ENCODE measurements at regions not wholly inside any gene's neighbourhood (a gene's known extent, or its start where the extent isn't known, plus 50 kb on each side); places are given as distances from the start of the nearest gene placed in this dataset.

DNA sequence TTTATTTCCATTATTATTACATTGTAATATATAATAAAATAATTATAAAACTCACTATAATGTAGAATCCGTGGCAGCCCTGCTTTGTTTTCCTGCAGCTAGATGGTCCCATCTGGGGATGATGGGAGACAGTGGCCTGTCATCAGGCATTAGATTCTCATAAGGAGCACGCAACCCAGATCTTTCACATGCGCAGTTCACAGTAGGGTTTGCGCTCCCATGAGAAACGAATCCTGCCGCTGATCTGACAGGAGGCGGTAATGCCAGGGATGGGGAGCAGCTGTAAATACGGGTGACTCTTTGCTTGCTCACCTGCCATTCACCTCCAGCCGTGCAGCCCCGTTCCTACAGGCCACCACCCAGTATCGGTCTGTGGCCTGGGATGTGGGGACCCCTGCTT lies 1879.3 kb upstream of the WWC1 start:
- H3K4me3 Mint-ChIP-seq = no peak overlapping the region
- DNase-seq (no peak), ATAC-seq (no peak)
- H3K36me3 Mint-ChIP-seq (ENCODE audit: low read depth) = no peaks in the 10 kb centered on the region
- no peak overlapping the region for H3K27ac Mint-ChIP-seq
- POLR2A ChIA-PET = no interaction called here
- no peaks in the 10 kb centered on the region for H3K27me3 Mint-ChIP-seq
- intact Hi-C loops (cut with micrococcal nuclease) = no loop called here
- CTCF ChIA-PET = no interaction called here
- H3K9me3 Mint-ChIP-seq = peaks cover 14% of the 10 kb centered on the region
- no peaks in the 10 kb centered on the region for H3K4me1 Mint-ChIP-seq (ENCODE audit: low read depth)
- no peak for TF ChIP-seq CTCF (IDR thresholded peaks at IDR 0.05)

- ChIA-PET CTCF (no interaction called here), POLR2A (no interaction called here)
- Mint-ChIP-seq H3K4me1 (ENCODE audit: low read depth) (no peaks in the 10 kb centered on the region), H3K27me3 (no peaks in the 10 kb centered on the region), H3K27ac (no peak overlapping the region), H3K4me3 (no peak overlapping the region), H3K9me3 (peaks cover 16% of the 10 kb centered on the region), H3K36me3 (ENCODE audit: low read depth) (no peaks in the 10 kb centered on the region)
- intact Hi-C loops (cut with micrococcal nuclease) = no loop called here
- DNase-seq (no peak), ATAC-seq (no peak)
- TF ChIP-seq CTCF (IDR thresholded peaks at IDR 0.05) = no peak
Measured at GRCh38 chr5:166427211-166427610, 1864.2 kb upstream of the WWC1 start.

DNA sequence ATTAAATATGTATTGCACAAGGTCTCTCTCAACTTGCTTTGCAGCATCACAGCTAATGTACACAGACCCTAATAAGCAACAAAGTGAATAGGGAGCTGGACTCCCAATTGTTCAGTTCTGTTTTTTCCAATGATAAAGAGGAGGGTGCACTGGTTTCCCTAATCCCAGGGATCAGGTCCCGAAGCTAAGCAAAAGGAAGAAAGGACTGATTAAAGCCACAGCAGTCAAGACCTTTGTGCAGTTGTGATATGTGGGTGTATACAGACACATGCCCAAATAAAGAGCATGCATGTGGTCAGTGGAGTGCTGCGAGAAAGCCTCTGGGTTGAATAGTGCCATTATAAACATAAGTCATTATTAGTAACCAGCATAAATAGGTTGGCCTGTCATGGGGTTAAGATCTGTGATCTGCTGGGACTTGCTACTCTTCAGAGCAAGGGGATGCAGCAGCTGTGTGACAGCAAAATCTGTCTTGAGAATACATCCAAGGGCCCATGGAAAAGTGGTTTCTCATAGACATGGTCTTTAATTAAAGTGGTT lies 1863.1 kb upstream of the WWC1 start:
- H3K4me3 Mint-ChIP-seq = no peak overlapping the region
- no peak for DNase-seq
- intact Hi-C loops (cut with micrococcal nuclease) = no loop called here
- H3K36me3 Mint-ChIP-seq (ENCODE audit: low read depth) = no peaks in the 10 kb centered on the region
- TF ChIP-seq CTCF (IDR thresholded peaks at IDR 0.05) = no peak
- ATAC-seq = no peak
- ChIA-PET POLR2A (no interaction called here), CTCF (no interaction called here)
- H3K9me3 Mint-ChIP-seq = peaks cover 13% of the 10 kb centered on the region
- H3K4me1 Mint-ChIP-seq (ENCODE audit: low read depth) = no peaks in the 10 kb centered on the region
- H3K27me3 Mint-ChIP-seq = no peaks in the 10 kb centered on the region
- no peak overlapping the region for H3K27ac Mint-ChIP-seq

- H3K36me3 Mint-ChIP-seq (ENCODE audit: low read depth) = no peaks in the 10 kb centered on the region
- no peak overlapping the region for H3K4me3 Mint-ChIP-seq
- H3K27ac Mint-ChIP-seq = no peak overlapping the region
Measured at GRCh38 chr5:166430491-166431319, 1860.7 kb upstream of the WWC1 start.

More at GRCh38 chr5:166430491-166431319, 1860.7 kb upstream of the WWC1 start:
- CTCF ChIA-PET = no interaction called here
- Mint-ChIP-seq H3K4me1 (ENCODE audit: low read depth) (no peaks in the 10 kb centered on the region), H3K9me3 (peaks cover 18% of the 10 kb centered on the region), H3K27me3 (no peaks in the 10 kb centered on the region)
- DNase-seq (no peak), ATAC-seq (no peak)
- POLR2A ChIA-PET = interaction anchor here (0.8 kb wide), 1 partner anchor 280 kb away, joined by 5 read pairs; no protein-coding TSS in a partner anchor
- intact Hi-C loops (cut with micrococcal nuclease) = no loop called here
- no peak for TF ChIP-seq CTCF (IDR thresholded peaks at IDR 0.05)

All from activated CD8-positive, alpha-beta T cell treated with anti-CD3 and anti-CD28 coated beads for 36 hours (primary cell).